ENCODE measurements at regions not wholly inside any gene's neighbourhood (a gene's known extent, or its start where the extent isn't known, plus 50 kb on each side); places are given as distances from the start of the nearest gene placed in this dataset.

- no peaks in the 10 kb centered on the region for H3K9me3 ChIP-seq (ENCODE audit: control insufficient read depth, low read length)
- H3K27me3 ChIP-seq (ENCODE audit: control insufficient read depth, insufficient read depth, low read length): no peaks in the 10 kb centered on the region
- H3K4me1 ChIP-seq (ENCODE audit: control insufficient read depth, insufficient read depth, low read length): peaks cover 10% of the 10 kb centered on the region
- H3K4me3 ChIP-seq (ENCODE audit: low read length): no peak overlapping the region
- no peak overlapping the region for H3K9ac ChIP-seq (ENCODE audit: low read length)
- H3K36me3 ChIP-seq (ENCODE audit: control insufficient read depth, insufficient read depth, low read length): no peaks in the 10 kb centered on the region
Measured at GRCh38 chr13:73268306-73268705, 209.5 kb downstream of the KLF5 start.

- no peaks in the 10 kb centered on the region for H3K9me3 ChIP-seq (ENCODE audit: control insufficient read depth, low read length)
Measured at GRCh38 chr13:73266640-73267180, 207.9 kb downstream of the KLF5 start.

DNA sequence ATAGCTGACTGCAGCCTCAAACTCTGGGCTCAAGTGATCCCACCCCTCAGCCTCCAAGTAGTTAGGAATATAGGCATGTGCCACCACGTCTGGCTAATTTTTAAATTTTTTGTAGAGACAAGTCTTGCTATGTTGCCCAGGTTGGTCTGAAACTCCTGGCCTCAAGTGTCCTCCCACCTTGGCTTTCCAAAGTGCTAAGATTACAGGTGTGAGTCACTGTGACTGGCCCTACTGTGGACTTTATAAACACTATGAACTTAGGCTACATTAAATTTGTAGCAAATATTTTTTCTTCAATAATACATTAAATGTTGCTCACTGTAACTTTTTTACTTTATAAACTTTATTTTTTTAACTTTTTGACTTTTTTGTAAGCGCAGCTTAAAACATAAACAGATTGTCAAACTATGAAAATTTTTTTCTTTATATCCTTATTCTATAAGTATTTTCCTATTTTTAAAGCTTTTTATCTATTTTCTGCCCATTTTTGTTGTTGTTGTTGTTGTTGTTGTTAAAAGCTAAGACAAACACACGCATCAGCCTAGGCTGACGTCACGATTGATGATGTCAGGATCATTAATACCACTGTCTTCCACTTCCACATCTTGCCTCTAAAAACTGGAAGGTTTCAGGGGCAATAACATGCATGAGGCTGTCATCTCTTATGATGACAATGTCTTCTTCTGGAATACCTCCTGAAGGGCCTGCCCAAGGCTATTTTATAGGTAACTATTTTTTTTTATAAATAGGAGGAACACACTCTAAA, 204.2 kb downstream of the KLF5 start:
- Histone ChIP-seq H3K9me3 (ENCODE audit: control insufficient read depth, low read length) (no peaks in the 10 kb centered on the region), H3K9ac (ENCODE audit: low read length) (no peak overlapping the region), H3K4me1 (ENCODE audit: control insufficient read depth, insufficient read depth, low read length) (peaks cover 10% of the 10 kb centered on the region), H3K36me3 (ENCODE audit: control insufficient read depth, insufficient read depth, low read length) (no peaks in the 10 kb centered on the region), H3K27me3 (ENCODE audit: control insufficient read depth, insufficient read depth, low read length) (no peaks in the 10 kb centered on the region), H3K4me3 (ENCODE audit: low read length) (no peak overlapping the region)

More at GRCh38 chr13:73266640-73267180, 207.9 kb downstream of the KLF5 start:
- peaks cover 10% of the 10 kb centered on the region for H3K4me1 ChIP-seq (ENCODE audit: control insufficient read depth, insufficient read depth, low read length)
- no peaks in the 10 kb centered on the region for H3K36me3 ChIP-seq (ENCODE audit: control insufficient read depth, insufficient read depth, low read length)
- H3K4me3 ChIP-seq (ENCODE audit: low read length): no peak overlapping the region
- no peak overlapping the region for H3K9ac ChIP-seq (ENCODE audit: low read length)
- no peaks in the 10 kb centered on the region for H3K27me3 ChIP-seq (ENCODE audit: control insufficient read depth, insufficient read depth, low read length)

DNA sequence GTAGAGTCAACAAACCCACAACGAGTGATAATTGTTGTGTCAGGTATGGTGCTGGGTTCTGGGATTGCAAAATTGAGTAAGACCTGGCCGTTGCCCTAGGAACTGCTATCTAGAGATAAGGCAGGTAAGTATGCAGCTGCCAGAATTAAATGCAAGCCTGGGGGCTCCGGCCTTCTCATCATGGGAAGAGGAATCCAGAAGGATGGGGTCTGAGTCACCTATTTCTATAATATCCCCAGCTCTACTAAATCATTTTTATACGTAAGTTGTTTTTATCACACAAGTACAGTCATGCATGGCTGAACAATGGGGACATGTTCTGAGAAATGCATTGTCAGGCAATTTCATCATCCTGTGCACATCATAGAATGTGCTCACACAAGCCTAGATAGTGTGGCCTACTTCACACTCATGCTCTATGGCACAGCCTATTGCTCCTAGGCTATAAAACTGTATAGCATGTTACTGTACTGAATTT, 203.0 kb downstream of the KLF5 start:
- Histone ChIP-seq H3K27me3 (ENCODE audit: control insufficient read depth, insufficient read depth, low read length) (no peaks in the 10 kb centered on the region), H3K4me1 (ENCODE audit: control insufficient read depth, insufficient read depth, low read length) (peaks cover 10% of the 10 kb centered on the region), H3K36me3 (ENCODE audit: control insufficient read depth, insufficient read depth, low read length) (no peaks in the 10 kb centered on the region), H3K9me3 (ENCODE audit: control insufficient read depth, low read length) (no peaks in the 10 kb centered on the region), H3K9ac (ENCODE audit: low read length) (no peak overlapping the region), H3K4me3 (ENCODE audit: low read length) (no peak overlapping the region)

DNA sequence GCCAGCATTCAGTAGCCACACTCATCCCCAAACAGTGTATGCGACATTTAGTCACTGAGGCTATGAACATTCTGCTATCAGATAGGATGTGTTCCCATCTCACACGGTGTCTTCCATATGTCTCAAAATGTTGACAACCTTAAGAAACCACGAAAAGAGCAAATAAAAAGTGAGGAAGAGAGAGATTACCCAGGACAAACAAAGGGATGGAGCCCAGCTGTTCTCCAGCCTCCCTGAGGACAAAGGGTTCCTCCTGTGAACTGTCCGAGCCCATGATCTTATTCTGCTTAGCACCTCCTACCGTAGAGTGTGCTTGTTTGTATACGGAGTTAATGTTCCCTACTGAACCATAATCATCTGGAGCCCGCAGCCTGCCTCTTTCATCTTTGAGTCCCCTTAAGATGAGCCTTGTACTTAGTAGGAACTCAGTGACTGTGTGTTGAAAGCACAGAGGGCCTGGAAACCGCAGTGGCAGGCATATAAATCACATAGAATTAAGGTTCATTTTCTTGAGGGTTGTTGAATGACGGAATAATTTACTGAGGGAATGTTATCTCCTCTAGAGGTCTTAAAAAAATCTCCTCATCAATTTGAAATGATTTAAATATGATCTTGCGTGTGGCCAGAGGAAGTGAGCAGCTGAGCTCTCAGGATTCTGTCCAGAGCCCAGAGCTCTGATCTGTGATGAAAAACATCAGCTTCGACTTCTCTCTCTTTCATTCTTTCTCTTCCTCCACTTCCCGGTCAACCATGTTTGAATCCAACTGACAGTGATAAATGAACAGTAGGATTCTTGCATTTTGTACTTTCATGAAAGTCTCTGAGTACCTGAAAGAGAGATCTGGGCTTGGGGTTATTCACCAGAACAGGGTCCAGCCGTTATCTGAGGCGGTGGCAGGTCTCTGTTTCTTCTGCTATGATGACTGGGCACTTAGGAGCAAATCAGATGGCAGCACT, 200.5 kb downstream of the KLF5 start:
- no peak overlapping the region for H3K4me3 ChIP-seq (ENCODE audit: low read length)
- no peak overlapping the region for H3K9ac ChIP-seq (ENCODE audit: low read length)
- H3K36me3 ChIP-seq (ENCODE audit: control insufficient read depth, insufficient read depth, low read length): no peaks in the 10 kb centered on the region
- H3K4me1 ChIP-seq (ENCODE audit: control insufficient read depth, insufficient read depth, low read length): peaks cover 10% of the 10 kb centered on the region
- H3K9me3 ChIP-seq (ENCODE audit: control insufficient read depth, low read length): no peaks in the 10 kb centered on the region
- no peaks in the 10 kb centered on the region for H3K27me3 ChIP-seq (ENCODE audit: control insufficient read depth, insufficient read depth, low read length)

DNA sequence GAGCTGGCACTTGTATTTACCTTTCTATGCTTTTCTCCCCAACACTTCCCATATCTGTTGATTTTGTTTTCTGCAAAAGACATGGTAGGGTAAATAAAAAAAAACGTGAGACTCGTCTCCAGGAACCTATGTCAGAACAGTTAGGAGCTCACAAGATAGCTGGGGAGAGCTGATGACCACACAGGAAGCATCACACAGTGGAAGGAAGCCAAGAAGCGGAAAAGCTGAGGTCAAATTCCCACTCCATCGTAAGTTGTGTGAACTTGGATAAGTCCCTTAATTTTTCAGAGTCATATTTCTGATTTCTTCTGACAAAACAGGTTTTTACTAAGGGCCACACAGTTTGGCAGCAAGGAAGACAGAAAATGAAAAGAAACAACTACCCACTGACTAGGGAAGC, 199.6 kb downstream of the KLF5 start:
- Histone ChIP-seq H3K9ac (ENCODE audit: low read length) (no peak overlapping the region), H3K4me3 (ENCODE audit: low read length) (no peak overlapping the region)

GRCh38 chr13:73254827-73255226, 196.0 kb downstream of the KLF5 start:
- H3K36me3 ChIP-seq (ENCODE audit: control insufficient read depth, insufficient read depth, low read length): no peaks in the 10 kb centered on the region
- H3K9me3 ChIP-seq (ENCODE audit: control insufficient read depth, low read length): no peaks in the 10 kb centered on the region
- H3K27me3 ChIP-seq (ENCODE audit: control insufficient read depth, insufficient read depth, low read length): no peaks in the 10 kb centered on the region
- no peak overlapping the region for H3K4me3 ChIP-seq (ENCODE audit: low read length)
- no peak overlapping the region for H3K9ac ChIP-seq (ENCODE audit: low read length)
- H3K4me1 ChIP-seq (ENCODE audit: control insufficient read depth, insufficient read depth, low read length): peaks cover 10% of the 10 kb centered on the region

More for the DNA sequence above, 199.6 kb downstream of the KLF5 start:
- Histone ChIP-seq H3K4me1 (ENCODE audit: control insufficient read depth, insufficient read depth, low read length) (peaks cover 6% of the 10 kb centered on the region), H3K27me3 (ENCODE audit: control insufficient read depth, insufficient read depth, low read length) (no peaks in the 10 kb centered on the region), H3K36me3 (ENCODE audit: control insufficient read depth, insufficient read depth, low read length) (no peaks in the 10 kb centered on the region), H3K9me3 (ENCODE audit: control insufficient read depth, low read length) (no peaks in the 10 kb centered on the region)

DNA sequence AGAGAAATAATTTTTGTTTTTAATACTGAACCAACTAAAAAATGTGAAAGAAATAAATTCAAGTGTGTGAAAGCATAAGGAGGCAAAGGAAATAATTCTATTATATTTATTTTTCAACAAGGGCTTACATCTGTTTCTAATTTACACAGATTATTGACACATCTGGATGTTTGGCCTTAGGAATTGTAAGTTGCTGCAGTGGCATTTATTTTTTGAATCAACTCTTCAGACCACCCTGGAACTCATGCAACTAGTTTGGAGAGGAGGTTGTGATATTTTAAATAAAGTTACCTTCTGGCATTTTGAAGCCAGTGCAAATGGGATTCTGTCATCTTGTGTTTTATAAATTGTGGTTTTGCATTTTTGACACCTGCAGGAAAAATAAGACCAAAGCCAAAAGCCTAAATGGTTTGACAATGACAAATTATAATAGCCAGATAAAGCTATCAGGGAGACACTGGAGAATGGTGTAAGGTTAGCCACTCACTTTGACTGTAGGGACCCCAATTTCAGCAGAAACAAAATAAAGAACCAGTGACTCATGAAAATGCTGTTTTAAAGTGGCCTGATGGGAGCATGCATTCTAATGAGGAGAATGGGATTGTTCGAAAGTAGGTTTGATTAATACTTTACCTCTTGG, 192.9 kb downstream of the KLF5 start:
- Histone ChIP-seq H3K4me3 (ENCODE audit: low read length) (no peak overlapping the region), H3K27me3 (ENCODE audit: control insufficient read depth, insufficient read depth, low read length) (no peaks in the 10 kb centered on the region), H3K9me3 (ENCODE audit: control insufficient read depth, low read length) (no peaks in the 10 kb centered on the region), H3K4me1 (ENCODE audit: control insufficient read depth, insufficient read depth, low read length) (peaks cover 27% of the 10 kb centered on the region), H3K9ac (ENCODE audit: low read length) (no peak overlapping the region), H3K36me3 (ENCODE audit: control insufficient read depth, insufficient read depth, low read length) (no peaks in the 10 kb centered on the region)

- peaks cover 35% of the 10 kb centered on the region for H3K4me1 ChIP-seq (ENCODE audit: control insufficient read depth, insufficient read depth, low read length)
- no peaks in the 10 kb centered on the region for H3K9me3 ChIP-seq (ENCODE audit: control insufficient read depth, low read length)
- H3K27me3 ChIP-seq (ENCODE audit: control insufficient read depth, insufficient read depth, low read length): no peaks in the 10 kb centered on the region
- H3K9ac ChIP-seq (ENCODE audit: low read length): no peak overlapping the region
- H3K4me3 ChIP-seq (ENCODE audit: low read length): no peak overlapping the region
- no peaks in the 10 kb centered on the region for H3K36me3 ChIP-seq (ENCODE audit: control insufficient read depth, insufficient read depth, low read length)
Measured at GRCh38 chr13:73250061-73250460, 191.3 kb downstream of the KLF5 start.

DNA sequence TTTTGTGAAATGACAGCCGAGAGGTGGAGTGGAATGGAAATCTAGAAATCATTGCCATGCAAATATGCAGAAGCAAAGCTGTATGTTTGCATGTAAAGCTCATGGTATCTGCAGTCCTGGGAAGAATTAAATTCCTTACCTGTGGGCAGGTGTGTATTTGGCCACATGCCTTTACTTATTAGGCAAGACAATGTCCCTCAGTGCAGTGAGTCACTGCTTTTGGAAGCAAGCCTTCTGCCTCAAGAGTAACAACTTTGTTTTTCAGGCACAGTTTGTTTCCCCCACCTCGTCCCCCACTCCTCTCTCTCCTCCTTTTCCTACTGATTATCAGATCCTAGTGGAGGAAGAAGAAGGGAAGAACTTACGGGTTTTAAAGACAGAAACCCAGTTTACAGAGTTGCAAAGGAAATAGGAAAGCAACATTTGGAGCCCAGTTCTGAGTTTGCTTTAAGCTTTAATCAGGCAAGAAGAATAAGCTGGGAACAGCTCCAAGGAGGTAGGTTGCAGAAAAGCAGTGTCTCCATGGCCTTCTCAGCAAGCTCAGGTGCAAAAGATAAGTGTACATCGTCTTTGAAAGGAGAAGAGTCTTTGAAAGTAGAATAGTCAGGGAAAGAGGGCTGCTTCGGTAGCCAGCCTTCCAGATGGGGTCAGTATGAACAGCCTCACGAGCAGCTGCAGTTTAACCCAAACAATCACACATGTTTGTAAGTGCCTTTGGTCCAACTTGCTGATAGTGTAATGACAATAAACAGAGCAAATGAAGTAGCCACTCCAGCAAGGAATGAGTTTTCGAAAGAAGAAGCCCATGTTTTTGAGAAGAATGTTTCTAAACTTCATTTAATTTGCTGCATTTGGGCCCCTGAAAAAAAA, 190.1 kb downstream of the KLF5 start:
- no peaks in the 10 kb centered on the region for H3K27me3 ChIP-seq (ENCODE audit: control insufficient read depth, insufficient read depth, low read length)
- H3K4me1 ChIP-seq (ENCODE audit: control insufficient read depth, insufficient read depth, low read length): peaks cover 35% of the 10 kb centered on the region
- no peaks in the 10 kb centered on the region for H3K36me3 ChIP-seq (ENCODE audit: control insufficient read depth, insufficient read depth, low read length)
- no peak overlapping the region for H3K4me3 ChIP-seq (ENCODE audit: low read length)
- peak overlapping the region; percentile 40 for H3K9ac ChIP-seq (ENCODE audit: low read length)
- H3K9me3 ChIP-seq (ENCODE audit: control insufficient read depth, low read length): no peaks in the 10 kb centered on the region

- Histone ChIP-seq H3K36me3 (ENCODE audit: control insufficient read depth, insufficient read depth, low read length) (no peaks in the 10 kb centered on the region), H3K9me3 (ENCODE audit: control insufficient read depth, low read length) (no peaks in the 10 kb centered on the region), H3K9ac (ENCODE audit: low read length) (no peak overlapping the region), H3K4me3 (ENCODE audit: low read length) (no peak overlapping the region), H3K27me3 (ENCODE audit: control insufficient read depth, insufficient read depth, low read length) (no peaks in the 10 kb centered on the region), H3K4me1 (ENCODE audit: control insufficient read depth, insufficient read depth, low read length) (peaks cover 35% of the 10 kb centered on the region)
Measured at GRCh38 chr13:73248154-73248553, 189.3 kb downstream of the KLF5 start.
